GM12878 (cell line): ENCODE measurements at regions not wholly inside any gene's neighbourhood (a gene's known extent, or its start where the extent isn't known, plus 50 kb on each side); places are given as distances from the start of the nearest gene placed in this dataset.
A peak's percentile ranks its signal among the peaks of the same experiment; 100 is the strongest.

Source experiments
- ATF7 ChIP-seq: fragments of 450-650 bp; IDR thresholded peaks from 2 replicates; pipeline ENCODE4 v1.6.1; 2016; ENCODE audit warnings: low read depth, mild to moderate bottlenecking
- CBFB ChIP-seq: IDR thresholded peaks from 2 replicates; pipeline ENCODE4 v1.6.1; 2016; ENCODE audit warnings: antibody characterized with exemption, low read depth
- CEBPB ChIP-seq, 2 experiments: fragments of 150-350 bp in 1 of 2; IDR thresholded peaks; 2 replicates each; pipeline ENCODE4 v1.6.1; 2012 to 2014; ENCODE audit warnings: low read depth in 2 of 2, low read length in 2 of 2, borderline replicate concordance in 1 of 2, inconsistent platforms in 1 of 2
- DPF2 ChIP-seq: fragments of 450-650 bp; IDR thresholded peaks from 2 replicates; pipeline ENCODE4 v1.6.1; 2017; ENCODE audit warnings: mild to moderate bottlenecking
- EGR1 ChIP-seq, 2 experiments: IDR thresholded peaks; 1 replicate in 1 of 2; 2 replicates in 1 of 2; pipeline ENCODE4 v1.6.1; 2011 to 2012; ENCODE audit warnings: low read depth in 2 of 2, low read length in 2 of 2, borderline replicate concordance in 1 of 2, mild to moderate bottlenecking in 1 of 2, moderate library complexity in 1 of 2
- MEF2A ChIP-seq: IDR thresholded peaks from 2 replicates; pipeline ENCODE4 v1.6.1; 2011; ENCODE audit warnings: low read depth, mild to moderate bottlenecking, low read length, moderate library complexity; ENCODE audit not compliant: insufficient read depth
- MTA3 ChIP-seq: IDR thresholded peaks from 2 replicates; pipeline ENCODE4 v1.6.1; 2012; ENCODE audit warnings: low read length, inconsistent platforms, borderline replicate concordance
- NRF1 ChIP-seq: conservative IDR thresholded peaks from 2 replicates; pipeline ENCODE4 v1.6.1; 2011; ENCODE audit warnings: mild to moderate bottlenecking, low read depth, low read length, improper control_type of control experiment
- PAX8 ChIP-seq: fragments of 450-650 bp; IDR thresholded peaks from 2 replicates; pipeline ENCODE4 v1.6.1; 2017; ENCODE audit warnings: mild to moderate bottlenecking, moderate library complexity
- RAD51 ChIP-seq: fragments of 450-650 bp; IDR thresholded peaks from 2 replicates; pipeline ENCODE4 v1.6.1; 2016; ENCODE audit warnings: moderate library complexity, mild to moderate bottlenecking, inconsistent platforms
- RELA ChIP-seq: fragments of 450-650 bp; IDR thresholded peaks from 2 replicates; pipeline ENCODE4 v1.8.0; 2014; ENCODE audit warnings: borderline replicate concordance; ENCODE audit not compliant: partially characterized antibody
- SMARCA5 ChIP-seq: fragments of 450-650 bp; IDR thresholded peaks from 2 replicates; pipeline ENCODE4 v1.6.1; 2017; ENCODE audit warnings: mild to moderate bottlenecking
- SMC3 ChIP-seq: IDR thresholded peaks from 2 replicates; pipeline ENCODE4 v1.6.1; 2011; ENCODE audit warnings: low read length, improper control_type of control experiment, borderline replicate concordance
- SREBF2 ChIP-seq: IDR thresholded peaks from 2 replicates; pipeline ENCODE4 v1.6.1; 2012; ENCODE audit warnings: mild to moderate bottlenecking, low read length
- STAT3 ChIP-seq: IDR thresholded peaks from 2 replicates; pipeline ENCODE4 v1.6.1; 2011; ENCODE audit warnings: low read depth, low read length, improper control_type of control experiment
- YBX1 ChIP-seq: fragments of 450-650 bp; IDR thresholded peaks from 2 replicates; pipeline ENCODE4 v1.6.1; 2016; ENCODE audit warnings: antibody characterized with exemption
- ZNF24 ChIP-seq: fragments of 450-650 bp; IDR thresholded peaks from 2 replicates; pipeline ENCODE4 v1.6.1; 2017; ENCODE audit warnings: antibody characterized with exemption, mild to moderate bottlenecking
- ZSCAN29 ChIP-seq: fragments of 450-650 bp; IDR thresholded peaks from 2 replicates; pipeline ENCODE4 v1.6.1; 2017; ENCODE audit warnings: mild to moderate bottlenecking, moderate library complexity
- ZZZ3 ChIP-seq: IDR thresholded peaks from 2 replicates; pipeline ENCODE4 v1.6.1; 2011; ENCODE audit warnings: low read depth; ENCODE audit not compliant: control insufficient read depth, insufficient read length
- TF ChIP-seq, protein P1 (sequence below): IDR thresholded peaks from 2 replicates; pipeline ENCODE4 v1.6.1; 2011; ENCODE audit warnings: mild to moderate bottlenecking, low read depth, low read length, moderate library complexity; ENCODE audit not compliant: insufficient replicate concordance
- TF ChIP-seq, protein P2 (sequence below): fragments of 450-650 bp; IDR thresholded peaks from 2 replicates; pipeline ENCODE4 v1.6.1; 2018; ENCODE audit warnings: borderline replicate concordance, mild to moderate bottlenecking; ENCODE audit not compliant: partially characterized antibody
- TF ChIP-seq, protein P3 (sequence below): fragments of 450-650 bp; conservative IDR thresholded peaks from 2 replicates; pipeline ENCODE4 v1.6.1; 2017; ENCODE audit warnings: mild to moderate bottlenecking, moderate library complexity
- TF ChIP-seq, protein P4 (sequence below): IDR thresholded peaks from 2 replicates; pipeline ENCODE4 v1.6.1; 2012; ENCODE audit warnings: low read depth, low read length, improper control_type of control experiment

DNA sequence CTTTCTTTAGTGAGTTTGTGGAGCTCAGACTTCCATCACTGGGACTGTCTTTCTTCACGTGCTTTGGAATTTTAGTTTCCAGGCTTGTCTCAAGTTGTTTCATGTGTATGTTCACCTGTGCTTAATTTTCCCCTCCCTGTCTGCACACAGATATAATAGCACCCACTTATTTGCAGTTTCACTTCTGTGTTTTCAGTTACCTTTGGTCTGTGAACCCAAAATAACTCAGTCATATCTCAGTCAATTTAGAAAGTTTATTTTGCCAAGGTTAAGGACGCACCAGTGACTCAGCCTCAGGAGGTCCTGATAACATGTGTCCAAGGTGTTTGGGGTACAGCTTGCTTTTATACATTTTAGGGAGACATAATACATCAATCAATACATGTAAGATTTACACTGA lies 330.4 kb downstream of the ICE1 start (continued):
- TF ChIP-seq SMARCA5, result peak; percentile 12; the same call in 1 of the 2 replicates
- TF ChIP-seq SMC3, result no peak
- no peak for TF ChIP-seq EGR1 (IDR thresholded peaks at IDR 0.05; ENCODE audit: borderline replicate concordance in 1 of 2, low read depth in 2 of 2, low read length in 2 of 2)
- TF ChIP-seq, protein P1, sequence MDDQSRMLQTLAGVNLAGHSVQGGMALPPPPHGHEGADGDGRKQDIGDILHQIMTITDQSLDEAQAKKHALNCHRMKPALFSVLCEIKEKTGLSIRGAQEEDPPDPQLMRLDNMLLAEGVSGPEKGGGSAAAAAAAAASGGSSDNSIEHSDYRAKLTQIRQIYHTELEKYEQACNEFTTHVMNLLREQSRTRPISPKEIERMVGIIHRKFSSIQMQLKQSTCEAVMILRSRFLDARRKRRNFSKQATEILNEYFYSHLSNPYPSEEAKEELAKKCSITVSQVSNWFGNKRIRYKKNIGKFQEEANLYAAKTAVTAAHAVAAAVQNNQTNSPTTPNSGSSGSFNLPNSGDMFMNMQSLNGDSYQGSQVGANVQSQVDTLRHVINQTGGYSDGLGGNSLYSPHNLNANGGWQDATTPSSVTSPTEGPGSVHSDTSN, result no peak
- TF ChIP-seq MTA3, result peak; percentile 78; the same call in 1 of the 2 replicates
- TF ChIP-seq STAT3, result no peak
- peak; percentile 96 for TF ChIP-seq MEF2A
- no peak for TF ChIP-seq RAD51
- TF ChIP-seq CBFB, result 0 out of 2 replicates have a peak, but pooled peaks have one; percentile 40
- peak in 1 of 2 experiments; percentile 50; a peak in 1 of 4 replicates for TF ChIP-seq CEBPB (IDR thresholded peaks at IDR 0.05; ENCODE audit: borderline replicate concordance in 1 of 2, low read depth in 2 of 2, low read length in 2 of 2)
- TF ChIP-seq, protein P2, sequence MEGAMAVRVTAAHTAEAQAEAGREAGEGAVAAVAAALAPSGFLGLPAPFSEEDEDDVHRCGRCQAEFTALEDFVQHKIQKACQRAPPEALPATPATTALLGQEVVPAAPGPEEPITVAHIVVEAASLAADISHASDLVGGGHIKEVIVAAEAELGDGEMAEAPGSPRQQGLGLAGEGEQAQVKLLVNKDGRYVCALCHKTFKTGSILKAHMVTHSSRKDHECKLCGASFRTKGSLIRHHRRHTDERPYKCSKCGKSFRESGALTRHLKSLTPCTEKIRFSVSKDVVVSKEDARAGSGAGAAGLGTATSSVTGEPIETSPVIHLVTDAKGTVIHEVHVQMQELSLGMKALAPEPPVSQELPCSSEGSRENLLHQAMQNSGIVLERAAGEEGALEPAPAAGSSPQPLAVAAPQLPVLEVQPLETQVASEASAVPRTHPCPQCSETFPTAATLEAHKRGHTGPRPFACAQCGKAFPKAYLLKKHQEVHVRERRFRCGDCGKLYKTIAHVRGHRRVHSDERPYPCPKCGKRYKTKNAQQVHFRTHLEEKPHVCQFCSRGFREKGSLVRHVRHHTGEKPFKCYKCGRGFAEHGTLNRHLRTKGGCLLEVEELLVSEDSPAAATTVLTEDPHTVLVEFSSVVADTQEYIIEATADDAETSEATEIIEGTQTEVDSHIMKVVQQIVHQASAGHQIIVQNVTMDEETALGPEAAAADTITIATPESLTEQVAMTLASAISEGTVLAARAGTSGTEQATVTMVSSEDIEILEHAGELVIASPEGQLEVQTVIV, result no peak
- TF ChIP-seq PAX8, result no peak
- no peak for TF ChIP-seq NRF1
- TF ChIP-seq, protein P3, sequence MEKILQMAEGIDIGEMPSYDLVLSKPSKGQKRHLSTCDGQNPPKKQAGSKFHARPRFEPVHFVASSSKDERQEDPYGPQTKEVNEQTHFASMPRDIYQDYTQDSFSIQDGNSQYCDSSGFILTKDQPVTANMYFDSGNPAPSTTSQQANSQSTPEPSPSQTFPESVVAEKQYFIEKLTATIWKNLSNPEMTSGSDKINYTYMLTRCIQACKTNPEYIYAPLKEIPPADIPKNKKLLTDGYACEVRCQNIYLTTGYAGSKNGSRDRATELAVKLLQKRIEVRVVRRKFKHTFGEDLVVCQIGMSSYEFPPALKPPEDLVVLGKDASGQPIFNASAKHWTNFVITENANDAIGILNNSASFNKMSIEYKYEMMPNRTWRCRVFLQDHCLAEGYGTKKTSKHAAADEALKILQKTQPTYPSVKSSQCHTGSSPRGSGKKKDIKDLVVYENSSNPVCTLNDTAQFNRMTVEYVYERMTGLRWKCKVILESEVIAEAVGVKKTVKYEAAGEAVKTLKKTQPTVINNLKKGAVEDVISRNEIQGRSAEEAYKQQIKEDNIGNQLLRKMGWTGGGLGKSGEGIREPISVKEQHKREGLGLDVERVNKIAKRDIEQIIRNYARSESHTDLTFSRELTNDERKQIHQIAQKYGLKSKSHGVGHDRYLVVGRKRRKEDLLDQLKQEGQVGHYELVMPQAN, result peak; percentile 33; the same call in 1 of the 2 replicates
- TF ChIP-seq ZZZ3, result no peak
- no peak for TF ChIP-seq ZSCAN29
- TF ChIP-seq ATF7, result peak; percentile 77
- TF ChIP-seq YBX1, result no peak
- TF ChIP-seq ZNF24, result peak; percentile 47; the same call in 1 of the 2 replicates
- peak; percentile 90 for TF ChIP-seq DPF2
- no peak for TF ChIP-seq SREBF2
- TF ChIP-seq, protein P4, sequence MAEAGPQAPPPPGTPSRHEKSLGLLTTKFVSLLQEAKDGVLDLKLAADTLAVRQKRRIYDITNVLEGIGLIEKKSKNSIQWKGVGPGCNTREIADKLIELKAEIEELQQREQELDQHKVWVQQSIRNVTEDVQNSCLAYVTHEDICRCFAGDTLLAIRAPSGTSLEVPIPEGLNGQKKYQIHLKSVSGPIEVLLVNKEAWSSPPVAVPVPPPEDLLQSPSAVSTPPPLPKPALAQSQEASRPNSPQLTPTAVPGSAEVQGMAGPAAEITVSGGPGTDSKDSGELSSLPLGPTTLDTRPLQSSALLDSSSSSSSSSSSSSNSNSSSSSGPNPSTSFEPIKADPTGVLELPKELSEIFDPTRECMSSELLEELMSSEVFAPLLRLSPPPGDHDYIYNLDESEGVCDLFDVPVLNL, result no peak
- no peak for TF ChIP-seq RELA
